ENCODE measurements at regions not wholly inside any gene's neighbourhood (a gene's known extent, or its start where the extent isn't known, plus 50 kb on each side); places are given as distances from the start of the nearest gene placed in this dataset.
"Not testable (repeated sequence)": the region's sequence is repeated elsewhere in the genome, so short reads cannot be mapped to it uniquely, and the experiment has no call there.

DNA sequence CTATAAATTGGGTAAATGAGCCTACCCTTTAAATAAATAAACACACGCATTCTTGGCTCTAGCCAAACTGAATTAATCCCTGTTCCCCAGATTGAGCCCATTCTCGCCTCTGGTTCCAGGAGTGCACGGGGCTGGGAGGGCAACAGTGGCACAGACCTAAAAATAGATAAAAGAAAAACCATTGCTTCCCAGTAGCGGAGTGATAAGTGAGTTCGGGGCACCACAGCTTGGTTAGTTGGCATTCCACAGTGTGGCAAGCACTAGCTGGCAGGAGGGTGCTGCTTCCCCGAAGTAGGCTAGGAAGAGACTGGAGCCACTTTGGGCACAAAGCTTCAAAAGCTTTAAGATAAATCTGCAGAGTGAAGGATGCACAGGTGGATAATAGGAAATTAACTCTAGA lies 322.2 kb upstream of the SGCD start:
- DNase-seq: no peak

DNA sequence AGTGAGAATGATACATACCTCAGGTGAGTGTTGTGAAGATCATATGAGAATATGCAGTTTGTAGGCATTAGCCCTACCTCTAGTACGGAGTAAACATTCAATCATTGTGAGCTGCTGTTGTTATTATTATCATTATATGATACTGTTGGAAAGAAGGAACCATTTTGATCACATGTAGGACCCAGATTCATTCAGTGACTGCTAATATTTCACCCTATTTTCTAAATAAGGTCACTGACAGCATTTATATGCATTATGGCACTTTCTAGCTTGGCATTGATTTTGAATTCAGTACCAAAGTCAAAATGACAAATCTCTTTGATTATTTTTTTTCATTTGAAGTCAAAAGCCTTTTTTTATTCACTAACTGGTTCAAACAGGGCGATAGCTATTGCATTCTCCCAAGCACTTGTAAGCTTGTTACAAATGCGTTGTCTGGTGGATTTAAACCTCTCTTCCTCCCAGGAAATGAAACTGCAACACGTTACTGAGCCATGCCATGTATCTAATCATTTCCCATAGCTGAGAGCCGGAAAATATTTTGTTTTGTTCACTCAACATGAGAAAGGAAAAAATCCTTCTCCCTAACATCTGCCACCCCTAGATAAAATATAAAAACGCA lies 320.8 kb upstream of the SGCD start:
- DNase-seq: no peak

DNA sequence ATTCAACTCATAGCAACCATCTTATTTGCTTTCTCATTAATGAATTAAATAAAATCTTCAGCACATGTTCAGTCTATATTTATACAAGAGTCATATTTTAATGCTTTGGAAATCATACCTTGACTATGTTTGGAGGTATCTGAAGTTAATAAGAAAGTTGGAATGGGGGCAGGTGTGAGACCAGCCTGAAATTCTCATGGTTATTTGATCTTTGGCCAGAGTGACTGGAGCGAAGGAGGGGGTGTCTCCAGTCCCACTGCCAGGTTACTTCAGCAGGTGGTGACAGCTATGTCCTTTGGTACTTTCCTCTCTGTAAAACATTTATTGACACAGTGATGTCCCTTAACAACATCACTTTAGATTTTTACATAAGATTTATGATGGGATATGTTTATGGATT lies 318.1 kb upstream of the SGCD start:
- DNase-seq: no peak

DNA sequence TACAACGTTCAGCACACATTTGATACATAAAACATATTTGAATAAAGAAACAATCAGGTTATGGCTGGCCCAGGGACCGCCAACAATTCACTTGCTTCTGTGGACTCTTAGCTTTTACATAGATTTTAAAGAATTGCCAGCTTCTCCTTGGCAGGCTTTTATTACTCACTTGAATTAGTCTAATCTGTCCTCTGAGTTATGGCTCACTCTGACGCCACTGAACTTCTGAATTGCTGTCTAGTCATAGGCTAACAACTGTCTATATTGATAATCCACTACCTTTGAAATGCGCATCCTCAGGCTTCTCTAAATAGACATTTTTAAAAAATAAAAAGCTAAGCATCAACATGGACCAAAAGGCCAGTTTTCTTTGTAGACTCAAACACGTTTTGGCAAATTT lies 317.4 kb upstream of the SGCD start:
- no peak for DNase-seq

DNA sequence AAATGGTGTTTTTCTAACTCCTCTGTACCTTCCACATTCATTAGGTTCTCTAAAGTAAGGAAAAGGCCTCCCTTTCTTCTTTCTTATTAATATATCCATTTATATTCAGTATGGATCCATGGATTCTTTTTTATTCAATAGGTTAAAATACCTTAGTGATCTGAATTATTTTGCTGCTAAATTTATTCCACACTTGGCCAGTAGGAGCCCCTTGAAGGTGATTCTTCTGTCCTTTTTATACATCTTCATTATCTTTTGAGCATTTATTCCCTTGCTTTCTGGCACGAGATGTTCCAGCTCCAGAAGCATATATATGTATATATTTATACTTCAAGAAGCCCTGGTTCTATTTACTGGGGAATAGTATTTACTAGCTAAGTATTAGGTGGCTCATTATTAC lies 311.8 kb upstream of the SGCD start:
- DNase-seq: no peak

DNA sequence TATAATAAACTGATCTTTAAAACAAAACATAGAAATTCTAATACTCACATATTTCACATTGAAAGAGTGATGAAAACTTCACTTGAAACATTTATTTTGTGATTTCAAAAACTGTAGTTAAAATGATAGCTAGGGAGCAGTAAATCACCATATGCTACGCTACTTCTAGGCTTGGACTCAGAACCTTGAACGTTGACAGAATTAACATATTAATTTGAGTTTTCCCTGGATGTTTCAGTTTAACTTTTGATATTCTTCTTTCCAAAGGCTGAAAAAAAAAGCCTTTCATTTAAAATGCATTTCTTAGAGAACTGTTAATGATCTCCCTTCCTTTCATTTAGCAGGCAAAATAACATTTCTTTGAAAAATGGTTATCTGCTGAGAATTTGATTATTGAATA lies 307.8 kb upstream of the SGCD start:
- DNase-seq: no peak

DNA sequence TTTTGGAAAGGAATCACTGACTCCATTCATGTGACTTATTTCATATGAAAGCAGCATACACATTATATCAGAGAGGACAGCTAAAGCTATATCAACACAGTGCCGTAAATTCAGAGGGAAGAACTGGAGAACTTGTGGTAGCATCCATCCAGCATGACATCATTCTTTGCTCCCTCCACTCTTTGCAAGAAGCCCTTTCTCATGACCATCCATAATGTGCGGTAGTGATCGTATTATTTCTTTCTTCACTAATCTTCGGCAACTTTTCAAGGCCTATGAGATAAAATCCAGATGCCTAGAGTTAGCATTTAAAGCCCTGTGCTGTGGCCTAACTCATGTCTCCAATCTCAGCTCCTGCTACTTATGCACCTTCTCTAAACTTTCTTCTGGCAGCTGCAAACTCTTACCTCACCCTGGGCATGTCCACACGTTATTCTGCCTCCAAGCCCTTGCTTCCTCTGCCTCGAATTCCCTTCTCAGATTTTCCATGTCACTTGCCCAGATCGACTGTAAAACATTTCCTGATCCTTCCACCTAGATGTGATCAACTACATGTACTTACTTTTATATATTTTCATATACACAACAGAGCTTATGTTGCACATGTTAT lies 307.3 kb upstream of the SGCD start:
- no peak for DNase-seq

DNA sequence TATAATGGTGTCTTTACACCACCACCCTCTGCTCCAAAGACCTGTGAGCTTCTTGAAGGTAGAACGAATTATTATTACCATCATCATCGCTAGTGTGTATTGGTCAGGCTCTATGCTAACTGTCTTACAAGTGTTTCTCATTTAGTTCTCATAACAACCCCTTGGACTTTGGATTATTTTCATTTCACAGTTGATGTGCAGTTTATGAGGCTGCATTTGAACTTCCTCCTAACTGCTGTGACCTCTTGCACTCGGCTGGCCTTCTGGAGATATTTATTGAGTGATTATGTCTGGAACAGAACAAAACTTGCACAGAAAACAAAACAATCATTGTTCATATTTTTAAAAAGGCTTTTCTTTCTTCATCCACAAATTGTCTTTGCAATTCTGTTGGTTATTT lies 306.3 kb upstream of the SGCD start:
- no peak for DNase-seq

DNA sequence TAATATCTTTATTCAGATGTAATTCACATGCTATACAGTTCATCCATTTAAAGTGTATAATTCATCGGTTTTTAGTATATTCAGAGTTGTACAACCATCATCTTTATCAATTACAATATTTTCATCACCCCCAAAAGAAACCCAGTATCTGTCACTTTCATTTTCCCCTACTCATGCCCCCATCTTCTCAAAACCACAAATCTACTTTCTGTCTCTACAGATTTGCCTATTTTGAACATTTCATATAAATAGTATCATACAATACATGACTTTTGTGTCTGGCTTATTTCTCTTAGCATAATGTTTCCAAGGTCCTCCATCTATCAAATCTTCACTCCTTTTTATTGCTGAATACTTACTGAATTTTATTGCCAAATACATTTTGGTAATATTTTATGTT lies 305.1 kb upstream of the SGCD start:
- no peak for DNase-seq

DNA sequence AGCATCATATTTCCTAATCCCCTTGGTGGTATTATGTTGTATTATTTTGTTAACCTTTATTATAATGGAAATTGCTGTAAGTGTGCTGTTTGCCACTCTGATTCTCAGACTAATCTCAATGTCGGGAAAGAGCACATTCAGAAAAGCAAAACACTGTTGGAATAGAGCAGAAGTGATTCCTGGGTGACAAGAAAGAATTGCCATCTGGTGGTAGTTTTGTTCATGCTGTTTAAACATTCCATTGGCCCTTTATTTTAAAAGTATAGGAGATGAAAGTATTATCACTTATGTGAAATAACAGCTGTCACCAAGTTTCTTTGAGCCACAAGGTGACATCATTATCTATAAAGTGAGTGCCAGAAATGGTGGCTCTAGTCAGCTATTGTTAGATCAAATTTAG lies 301.3 kb upstream of the SGCD start:
- no peak for DNase-seq

DNA sequence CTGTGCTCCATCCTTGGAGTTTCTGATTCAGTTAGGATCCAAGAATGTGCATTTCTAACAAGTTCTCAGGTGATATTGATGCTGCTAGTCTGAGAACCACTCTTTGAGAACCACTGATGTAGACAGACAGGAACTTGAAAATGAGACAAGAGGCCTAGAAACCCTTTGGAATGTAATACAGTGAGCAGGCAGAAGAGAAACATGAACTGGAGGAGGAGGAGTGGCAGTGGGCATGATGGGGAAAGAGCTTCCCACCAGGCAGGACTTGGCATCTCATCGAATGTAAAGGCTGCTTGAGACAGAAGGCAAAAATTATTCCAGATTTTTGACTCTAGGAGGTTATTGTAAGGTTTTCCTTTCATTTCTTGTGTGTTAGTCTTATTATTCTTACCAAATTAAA lies 295.8 kb upstream of the SGCD start:
- DNase-seq: no peak

DNA sequence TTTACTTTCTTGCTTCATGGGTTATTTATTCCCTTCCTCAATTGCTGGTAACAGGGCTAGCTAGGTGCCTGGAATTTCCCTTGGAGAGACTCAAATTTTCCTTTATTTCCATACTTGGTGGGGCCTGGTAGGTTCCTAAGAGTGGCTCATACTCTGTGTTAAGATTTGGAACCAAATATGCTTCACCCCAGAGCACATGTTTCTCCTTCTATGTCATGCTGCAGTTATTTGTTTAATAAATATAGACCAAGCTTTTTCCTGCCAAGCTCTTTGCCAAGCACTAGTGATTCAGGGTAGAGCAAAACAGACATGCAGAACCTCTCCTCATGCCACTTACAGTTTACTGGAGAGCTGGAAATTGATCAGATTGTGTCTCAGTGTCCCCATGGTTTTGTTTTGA lies 290.3 kb upstream of the SGCD start:
- no peak for DNase-seq

DNA sequence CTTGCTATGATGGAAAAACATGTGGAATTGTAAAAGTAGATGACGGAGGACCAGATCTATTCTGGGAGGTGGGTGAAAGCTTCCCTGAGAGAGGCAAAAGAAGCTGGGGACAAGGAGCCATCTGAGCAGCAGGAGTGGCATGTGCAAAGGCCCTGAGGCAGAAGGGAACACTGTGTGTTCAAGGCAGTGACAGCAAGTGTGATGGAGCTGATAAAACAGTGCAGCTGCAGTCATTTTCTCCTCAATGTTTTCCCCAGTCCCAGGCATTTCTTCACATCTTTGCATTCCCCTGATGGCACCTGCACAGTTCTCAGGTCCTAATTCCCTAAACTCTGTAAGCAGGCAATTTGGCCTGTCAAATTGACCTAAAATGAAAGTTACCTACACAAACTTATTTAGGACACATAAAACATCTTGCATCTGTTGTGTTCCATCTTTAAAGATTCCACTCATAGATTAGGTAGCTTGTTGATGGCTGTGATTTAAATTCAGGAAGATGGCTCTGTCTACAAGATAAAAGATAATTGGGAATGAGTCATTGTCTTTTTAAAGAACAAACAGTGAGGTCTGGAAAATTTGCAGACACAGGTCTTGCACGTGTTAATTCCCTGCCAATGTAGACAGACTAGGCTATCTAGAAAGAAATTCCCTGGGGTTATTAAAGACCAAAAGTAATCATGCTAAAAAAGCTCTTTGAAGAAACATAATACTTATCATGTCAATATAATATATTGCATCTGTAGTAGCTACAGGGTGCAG lies 289.6 kb upstream of the SGCD start:
- DNase-seq: no peak

DNA sequence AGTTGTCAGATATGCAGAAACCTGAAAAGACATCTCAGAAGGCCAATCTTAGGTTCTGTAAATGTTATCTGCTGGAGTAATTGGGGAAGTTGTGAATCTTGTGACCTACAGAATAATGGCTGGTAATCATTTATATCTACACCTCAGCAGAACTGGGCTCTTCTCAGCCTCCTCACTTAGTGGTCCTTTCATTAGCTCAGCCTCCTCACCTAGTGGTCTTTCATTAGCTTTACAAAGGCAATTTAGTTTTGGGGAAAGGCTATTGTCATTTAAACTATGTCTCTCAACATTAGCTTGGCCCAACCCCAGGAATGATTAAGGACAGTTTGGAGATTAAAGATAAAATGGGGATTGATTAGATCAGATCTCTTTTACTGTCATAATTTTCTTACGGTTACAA lies 284.2 kb upstream of the SGCD start:
- DNase-seq: no peak

DNA sequence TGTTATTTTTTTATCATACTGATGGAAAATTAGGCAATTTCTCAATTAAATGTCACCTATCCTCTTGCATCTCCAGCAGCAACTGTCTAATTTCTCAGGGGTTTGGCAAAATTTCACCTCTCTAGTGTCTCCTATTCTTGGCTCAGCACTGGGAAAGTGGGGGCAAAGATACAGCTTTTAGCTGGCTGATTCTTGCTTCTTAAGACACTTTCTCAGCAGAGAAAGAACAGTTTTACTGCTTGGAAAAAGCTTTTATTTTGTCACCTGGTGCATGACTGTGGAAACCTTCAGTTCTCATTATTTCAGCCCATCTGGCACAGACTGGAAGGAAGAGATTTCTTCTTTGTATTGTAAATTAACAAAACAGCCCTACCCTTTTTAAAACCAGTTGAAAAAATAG lies 283.6 kb upstream of the SGCD start:
- no peak for DNase-seq

DNA sequence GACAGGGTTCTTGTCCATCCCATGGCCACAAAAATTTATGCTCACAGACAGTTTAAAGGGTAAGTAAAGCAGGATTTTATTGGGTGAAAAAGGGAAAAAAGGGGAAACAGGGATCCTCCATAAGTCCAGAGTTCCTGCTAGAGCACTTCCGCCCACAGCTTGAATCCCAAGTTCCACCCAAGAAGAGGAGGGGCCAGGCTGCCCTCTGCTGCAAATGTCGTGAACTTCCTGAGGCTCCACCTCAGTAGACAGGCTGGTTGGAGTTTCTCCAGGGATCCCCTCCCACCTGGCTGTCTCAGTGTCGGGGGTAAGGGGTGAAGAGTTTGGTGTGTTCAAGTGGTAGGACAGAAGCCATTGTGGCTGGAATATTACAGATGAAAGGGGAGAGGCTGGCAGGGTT lies 275.0 kb upstream of the SGCD start:
- no peak for DNase-seq

DNA sequence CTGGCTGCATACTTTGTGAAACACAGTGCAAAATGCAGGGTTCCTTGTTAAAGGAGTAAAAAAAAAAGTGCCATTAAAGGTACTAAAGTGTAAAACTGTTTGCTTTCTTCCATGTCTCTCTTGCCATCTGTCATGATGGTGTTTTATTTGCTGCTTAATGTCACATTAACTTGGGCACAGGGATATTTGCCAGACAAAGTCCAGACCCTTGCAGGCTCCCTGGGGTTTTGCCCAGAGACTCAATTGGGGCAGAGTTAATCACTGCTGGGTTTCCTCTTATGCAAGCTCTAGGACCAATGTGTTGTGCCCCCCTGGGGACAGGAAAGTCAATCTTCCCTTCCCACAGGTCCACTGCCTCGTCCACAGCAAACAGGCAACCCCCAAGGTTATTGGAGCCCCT lies 274.3 kb upstream of the SGCD start:
- no peak for DNase-seq

DNA sequence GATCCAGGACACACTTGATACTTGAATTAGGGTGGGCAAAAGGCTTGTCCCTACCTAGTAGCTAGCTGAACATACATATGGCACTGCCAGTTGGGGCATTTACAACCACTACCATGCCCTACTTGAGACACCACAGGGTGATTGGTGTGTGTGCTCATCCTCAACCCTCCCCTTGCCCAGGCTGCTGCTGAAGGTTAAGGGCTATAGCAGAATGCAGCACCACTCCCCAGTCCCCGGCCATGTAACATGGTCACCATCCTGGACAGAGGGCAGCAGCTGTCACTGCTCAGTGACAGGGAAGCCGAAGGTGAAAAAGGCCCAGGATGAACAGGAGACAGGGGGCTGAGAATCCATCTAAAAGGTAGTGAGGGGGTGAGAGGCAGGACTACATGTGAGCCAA lies 273.9 kb upstream of the SGCD start:
- DNase-seq: no peak

DNA sequence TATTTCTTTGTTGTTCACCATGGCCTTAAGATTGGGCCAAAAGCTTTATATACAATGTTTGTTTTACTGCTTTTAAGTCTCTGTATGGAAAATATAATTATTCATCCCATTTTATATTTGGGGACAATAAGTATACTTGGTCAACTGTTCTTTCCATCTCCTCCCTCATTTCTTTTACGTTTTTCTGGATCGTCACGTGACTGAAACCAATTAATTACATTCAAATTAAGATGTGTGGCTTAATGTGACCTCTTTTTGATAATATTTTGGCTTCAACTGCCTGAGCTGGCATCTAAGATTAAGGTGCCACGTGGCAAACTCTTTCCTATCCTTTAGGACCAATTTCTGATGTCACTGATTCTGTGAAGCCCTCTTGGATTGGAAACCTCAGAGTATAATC lies 250.1 kb upstream of the SGCD start:
- DNase-seq: no peak

DNA sequence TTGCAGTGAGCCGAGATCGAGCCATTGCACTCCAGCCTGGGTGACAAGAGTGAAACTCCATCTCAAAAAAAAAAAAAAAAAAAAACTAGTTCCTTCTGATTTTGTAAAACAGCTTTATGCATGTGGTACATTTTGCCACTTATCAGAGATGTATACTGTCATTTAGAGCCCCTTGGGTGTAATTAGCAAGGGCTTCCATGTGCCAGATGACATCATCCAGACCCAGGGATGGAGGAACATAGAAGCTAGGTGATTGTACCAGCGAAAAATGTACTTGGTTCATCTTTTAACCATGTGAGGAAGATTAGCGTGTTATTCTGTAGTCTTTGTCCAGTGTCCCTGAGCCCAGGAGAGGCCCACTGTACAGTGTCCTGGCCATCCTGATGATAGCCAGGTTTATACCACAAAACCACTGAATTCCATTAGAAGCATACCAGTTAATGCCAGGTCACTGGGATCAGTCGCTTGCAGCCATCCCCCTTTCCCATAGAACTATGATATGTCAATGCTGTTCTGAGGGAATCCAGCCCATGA lies 239.3 kb upstream of the SGCD start:
- no peak for DNase-seq

DNA sequence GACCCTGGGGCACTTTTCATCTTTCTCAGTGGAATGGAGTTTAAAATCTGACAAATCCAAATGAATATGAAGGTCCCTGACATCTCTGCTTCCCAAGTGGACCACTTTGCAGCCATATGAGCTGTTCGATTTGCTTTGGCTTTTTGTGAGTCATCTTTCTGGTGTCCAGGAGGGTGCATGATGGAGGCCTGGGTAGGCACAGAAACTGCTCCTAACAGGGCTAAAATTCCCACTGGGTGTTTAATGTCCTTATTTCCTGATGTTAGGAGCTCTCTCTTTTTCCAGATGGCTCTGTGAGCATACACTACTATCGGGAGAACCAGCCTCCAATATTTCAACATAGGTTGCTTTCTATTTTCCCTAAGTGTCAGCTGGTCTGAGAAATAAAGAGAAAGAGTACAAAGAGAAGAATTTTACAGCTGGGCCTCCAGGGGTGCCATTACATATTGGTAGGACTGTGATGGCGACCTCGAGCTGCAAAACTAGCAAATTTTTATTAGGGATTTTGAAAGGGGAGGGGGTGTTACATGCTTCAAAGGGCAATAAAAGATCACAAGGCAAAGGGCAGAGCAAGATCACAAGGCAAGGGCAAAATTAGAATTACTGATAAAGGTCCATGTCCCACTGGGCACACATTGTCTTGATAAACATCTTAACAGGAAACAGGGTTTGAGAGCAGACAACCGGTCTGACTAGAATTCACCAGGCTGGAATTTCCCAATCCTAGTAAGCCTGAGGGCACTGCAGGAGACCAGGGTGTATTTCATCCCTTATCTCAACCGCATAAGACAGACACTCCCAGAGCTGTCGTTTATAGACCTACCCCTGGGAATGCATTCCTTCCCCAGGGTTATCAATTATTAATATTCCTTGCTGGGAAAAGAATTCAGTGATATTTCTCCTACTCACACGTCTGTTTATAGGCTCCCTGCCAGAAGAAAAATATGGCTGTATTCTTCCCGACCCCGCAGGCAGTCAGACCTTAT lies 236.7 kb upstream of the SGCD start:
- not testable (repeated sequence) for DNase-seq

DNA sequence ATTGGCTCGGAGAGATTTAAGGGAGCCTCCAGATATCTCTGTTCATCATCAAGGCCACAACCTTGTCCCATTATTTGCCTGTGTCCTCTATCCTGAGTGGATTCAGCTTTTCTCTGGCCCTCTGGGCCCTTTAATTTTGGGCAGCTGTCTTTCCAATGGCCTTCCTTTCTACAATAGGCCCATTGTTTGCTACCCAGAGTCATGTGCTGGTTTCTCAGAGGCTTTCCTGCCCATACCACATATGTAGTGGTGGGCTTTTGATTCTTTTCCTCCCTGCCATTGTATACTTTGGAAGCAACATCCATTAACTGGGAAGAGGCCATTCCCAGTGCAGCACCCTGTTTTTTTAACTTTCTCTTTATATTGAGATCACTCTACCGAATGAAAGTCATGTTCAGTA lies 233.9 kb upstream of the SGCD start:
- DNase-seq: no peak

DNA sequence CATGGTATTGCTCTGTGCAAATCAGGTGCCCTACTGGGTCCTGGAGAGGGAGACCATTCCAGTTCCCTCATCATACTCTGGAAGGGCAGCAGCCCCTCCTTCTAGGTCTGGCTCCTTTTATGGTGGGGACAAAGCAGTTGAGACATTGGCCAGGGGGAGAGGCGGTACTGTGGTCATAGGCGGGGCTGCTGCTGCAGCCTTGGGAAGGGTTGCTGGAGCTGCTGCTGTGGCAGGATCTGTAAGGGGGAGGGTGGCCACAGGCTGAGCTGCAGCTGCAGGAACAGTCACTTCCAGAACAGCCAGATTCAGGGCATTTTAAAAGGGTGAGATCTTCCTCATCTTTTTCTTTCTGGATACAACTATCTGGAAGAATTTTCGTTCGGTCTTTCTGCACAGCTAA lies 233.0 kb upstream of the SGCD start:
- no peak for DNase-seq
